Right ventricle myocardium superior (tissue), 1 donor: ENCODE measurements at regions not wholly inside any gene's neighbourhood (a gene's known extent, or its start where the extent isn't known, plus 50 kb on each side); places are given as distances from the start of the nearest gene placed in this dataset.
"Not testable (repeated sequence)": the region's sequence is repeated elsewhere in the genome, so short reads cannot be mapped to it uniquely, and the experiment has no call there.

Experiments
- ATAC-seq: fragments of 200-7000 bp; cut with Tn5 transposase; one replicate; pipeline ENCODE4 v1.9.1; 2020; ENCODE audit warnings: mild to moderate bottlenecking; ENCODE audit not compliant: poor library complexity
- DNase-seq: peaks from one replicate; pipeline ENCODE4 v3.0.0-alpha.2; 2020
- intact Hi-C: fragments of 100-400 bp; cut with DNase I; formaldehyde crosslinking; loops from one replicate; pipeline ENCODE4 v1.11.2; 2022
- donor health status: DM: no; HTN: yes; CAD: no; lungs with severe emphysema.

GRCh38 chr2:83342860-83343329 is 1116.2 kb downstream of the SUCLG1 start:
- ATAC-seq, result no peak
- intact Hi-C loops, result no loop called here
- DNase-seq, result no peak

DNA sequence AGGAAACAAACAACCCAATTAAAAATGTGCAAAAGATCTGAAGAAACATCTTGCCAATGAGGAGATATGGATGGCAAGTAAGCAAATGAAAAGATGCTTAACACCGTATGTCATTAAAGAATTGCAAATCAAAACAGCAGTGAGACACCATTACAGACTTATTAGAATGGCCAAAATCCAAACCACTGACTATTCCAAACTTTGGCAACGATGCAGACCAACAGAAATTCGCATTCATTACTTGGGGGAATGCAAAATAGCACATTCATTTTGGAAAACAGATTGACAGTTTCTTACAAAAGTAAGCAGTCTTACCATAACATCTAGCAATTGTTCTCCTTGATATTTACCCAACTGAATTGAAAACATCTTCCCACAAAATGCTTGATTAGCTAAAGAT is 1118.7 kb downstream of the SUCLG1 start:
- DNase-seq, result no peak
- intact Hi-C loops, result no loop called here

GRCh38 chr2:83339942-83340341 is 1119.1 kb downstream of the SUCLG1 start:
- intact Hi-C loops, DNase-seq, ATAC-seq: not testable (repeated sequence)

More for the DNA sequence above, 1118.7 kb downstream of the SUCLG1 start:
- no peak for ATAC-seq

- no peak for ATAC-seq
Observed at GRCh38 chr2:83331810-83332209, 1127.3 kb downstream of the SUCLG1 start.

DNA sequence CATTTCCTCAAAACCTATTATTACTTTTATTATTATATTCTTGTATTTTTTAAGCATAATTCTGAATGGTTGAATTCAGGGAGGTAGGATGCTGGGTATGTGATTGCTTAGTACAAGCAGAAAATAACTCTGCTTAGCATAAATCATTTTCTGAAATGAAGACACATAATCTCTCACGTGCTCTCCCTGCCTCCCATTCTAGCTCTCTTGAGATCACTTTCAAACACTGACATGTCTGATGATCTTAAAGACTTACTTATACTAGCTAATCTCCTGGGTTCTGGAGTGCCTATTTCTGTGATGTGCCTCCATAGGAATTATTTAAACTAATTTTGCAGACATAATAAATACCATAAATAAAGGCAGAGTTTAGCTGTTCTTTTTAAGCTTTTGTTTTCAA is 1136.0 kb downstream of the SUCLG1 start:
- intact Hi-C loops, result no loop called here
- DNase-seq (no peak), ATAC-seq (no peak)

More at GRCh38 chr2:83331810-83332209, 1127.3 kb downstream of the SUCLG1 start:
- intact Hi-C loops, result no loop called here
- no peak for DNase-seq

GRCh38 chr2:83320053-83320452 is 1139.0 kb downstream of the SUCLG1 start:
- intact Hi-C loops, result no loop called here
- ATAC-seq (no peak), DNase-seq (no peak)

DNA sequence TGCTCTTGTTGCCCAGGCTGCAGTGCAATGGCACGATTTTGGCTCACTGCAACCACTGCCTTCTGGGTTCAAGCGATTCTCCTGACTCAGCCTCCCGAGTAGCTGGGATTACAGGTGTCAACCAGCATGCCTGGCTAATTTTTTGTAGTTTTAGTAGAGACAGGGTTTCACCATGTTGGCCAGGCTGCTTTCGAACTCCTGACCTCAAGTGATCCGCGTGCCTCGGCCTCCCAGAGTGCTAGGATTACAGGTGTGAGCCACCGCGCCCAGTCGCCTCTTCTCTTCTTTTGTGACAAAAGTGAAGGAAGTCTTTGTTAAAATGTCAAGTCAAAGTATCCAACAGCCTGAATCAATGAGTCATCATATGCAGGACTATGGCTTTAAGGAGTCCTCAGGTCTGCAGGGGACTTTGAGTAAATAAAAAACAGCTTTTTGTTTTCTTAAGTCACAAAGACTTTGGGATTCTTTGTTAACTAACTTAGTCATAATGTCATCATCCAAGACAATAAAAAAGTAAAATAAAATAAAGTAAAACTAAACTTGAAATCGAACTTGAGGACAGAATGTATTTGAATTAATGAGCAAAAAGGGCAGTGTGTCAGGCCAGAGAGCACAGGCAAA is 1153.2 kb downstream of the SUCLG1 start:
- intact Hi-C loops, result no loop called here
- DNase-seq (no peak), ATAC-seq (no peak)

DNA sequence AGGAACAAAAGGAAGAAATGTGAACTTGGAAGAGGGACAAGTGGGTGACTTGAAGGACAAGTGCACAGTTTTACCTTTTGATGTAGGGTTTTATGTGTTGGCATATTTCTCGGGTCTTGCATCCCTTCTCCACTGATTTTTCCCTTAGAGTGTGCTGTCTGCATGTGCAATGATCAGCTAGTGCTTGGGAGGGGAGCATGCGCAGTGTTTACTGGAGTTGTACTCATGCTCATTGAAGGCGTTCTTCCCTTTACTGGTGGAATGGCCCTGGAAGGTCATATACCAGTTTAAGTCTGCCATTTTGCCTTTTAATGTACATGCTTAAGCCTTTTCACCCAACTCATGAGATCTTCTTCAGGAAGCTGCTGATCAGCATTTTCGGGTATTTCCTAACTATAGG is 1168.0 kb downstream of the SUCLG1 start:
- ATAC-seq (no peak), DNase-seq (no peak)
- intact Hi-C loops, result no loop called here

- intact Hi-C loops, result no loop called here
- no peak for DNase-seq
- ATAC-seq, result no peak
Observed at GRCh38 chr2:83282841-83283240, 1176.2 kb downstream of the SUCLG1 start.

DNA sequence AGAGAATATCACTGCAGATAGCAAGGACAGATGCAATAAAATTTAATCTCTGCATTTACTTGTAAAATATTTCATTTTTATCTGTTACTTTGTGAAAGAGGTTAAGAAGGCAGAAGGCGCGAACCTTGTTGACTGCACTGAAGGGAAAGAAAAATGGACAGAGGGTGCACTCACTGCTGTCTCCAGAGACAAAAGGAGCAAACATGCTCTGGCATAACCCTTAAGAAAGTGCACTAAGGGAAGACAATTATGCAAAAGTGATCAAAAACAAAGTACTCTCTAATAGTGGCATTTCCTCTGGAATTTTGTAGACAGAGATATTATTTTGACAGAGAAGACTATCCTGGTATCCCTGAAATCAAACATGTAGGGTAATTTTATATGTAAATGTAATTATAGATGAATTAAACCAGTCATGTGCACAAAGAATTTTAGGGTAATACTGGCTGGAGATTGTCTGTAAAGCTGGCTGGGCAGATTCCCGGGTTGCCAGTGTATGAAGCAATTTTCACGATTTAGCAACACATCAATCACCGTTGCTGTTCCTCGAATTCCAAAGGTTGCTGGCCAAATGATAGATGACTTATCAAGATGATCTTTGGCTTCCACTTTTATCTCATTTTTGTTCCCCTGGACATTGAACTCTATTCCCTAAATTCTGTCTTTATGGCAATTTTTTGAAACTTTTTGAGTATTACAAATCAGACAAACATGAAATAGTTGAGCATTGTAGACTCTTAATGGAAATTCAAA is 1176.9 kb downstream of the SUCLG1 start:
- intact Hi-C loops, result no loop called here

DNA sequence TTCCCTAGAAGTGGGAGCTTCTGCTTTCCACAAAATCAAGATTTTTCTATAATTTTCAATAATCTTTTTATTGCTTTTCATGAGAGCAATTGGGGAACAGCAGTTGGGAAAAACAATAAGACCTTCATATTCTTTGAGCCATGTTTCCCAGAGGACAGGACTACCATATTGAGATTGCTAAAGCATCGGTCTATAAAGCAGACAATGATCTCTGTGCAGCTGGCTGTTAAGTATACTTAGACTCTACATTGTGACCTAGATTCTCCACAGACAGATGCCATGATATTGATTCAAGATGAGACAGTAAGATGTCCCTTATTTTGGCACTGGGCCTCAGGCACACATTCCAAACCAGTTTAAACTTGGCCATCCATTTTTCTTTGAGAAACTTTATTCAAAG is 1178.7 kb downstream of the SUCLG1 start:
- ATAC-seq, result no peak
- no peak for DNase-seq
- intact Hi-C loops, result no loop called here

More for the DNA sequence above, 1176.9 kb downstream of the SUCLG1 start:
- ATAC-seq (no peak), DNase-seq (no peak)

DNA sequence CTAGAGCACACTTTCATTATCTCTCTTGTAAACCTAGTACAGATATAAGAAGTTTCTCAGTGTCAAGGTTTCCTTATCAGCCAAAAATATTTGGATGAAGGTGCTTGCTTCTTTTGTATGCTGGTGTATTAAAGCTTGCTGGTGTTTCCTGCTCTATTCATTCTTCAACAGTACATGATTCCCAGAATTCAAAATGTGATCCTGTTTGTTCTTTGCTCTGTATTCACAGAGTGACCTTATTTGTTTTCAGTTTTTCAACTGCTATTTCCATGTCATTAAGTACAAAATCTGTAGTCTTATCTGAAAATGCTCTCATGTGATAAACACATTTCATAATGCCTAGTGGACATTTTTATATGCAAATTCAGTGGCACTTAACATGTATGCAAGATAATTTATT is 1185.8 kb downstream of the SUCLG1 start:
- DNase-seq, result no peak
- no peak for ATAC-seq
- intact Hi-C loops, result no loop called here

GRCh38 chr2:83261591-83262136 is 1197.4 kb downstream of the SUCLG1 start:
- no peak for DNase-seq
- no peak for ATAC-seq
- intact Hi-C loops, result no loop called here

GRCh38 chr2:83253848-83254247 is 1205.2 kb downstream of the SUCLG1 start:
- intact Hi-C loops, result no loop called here
- no peak for ATAC-seq
- DNase-seq, result no peak

DNA sequence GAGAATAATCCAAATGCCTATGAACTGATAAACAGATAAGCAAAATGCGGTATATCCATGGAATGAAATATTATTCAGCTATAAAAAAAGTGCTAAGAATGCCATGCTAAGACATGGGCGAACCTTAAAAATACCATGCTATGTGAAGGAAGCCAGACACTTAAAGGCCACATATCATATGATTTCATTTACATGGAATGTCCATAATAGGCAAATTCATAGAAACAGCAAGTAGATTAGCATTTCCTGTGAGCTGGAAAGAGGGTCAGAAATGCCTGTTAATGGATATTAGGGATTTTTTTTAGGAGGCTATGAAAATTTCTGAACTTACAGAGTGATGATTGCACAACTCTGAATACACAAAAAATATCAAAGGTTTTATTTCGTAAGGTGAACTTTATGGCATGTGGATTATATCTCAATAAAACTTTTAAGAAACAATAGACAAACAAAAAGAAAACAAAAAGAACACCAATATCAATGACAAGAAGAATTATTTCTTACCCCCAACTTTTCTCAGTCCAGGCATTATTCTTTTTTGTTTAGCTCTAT is 1207.7 kb downstream of the SUCLG1 start:
- no peak for DNase-seq
- no peak for ATAC-seq
- intact Hi-C loops, result no loop called here

- DNase-seq, ATAC-seq, intact Hi-C loops: not testable (repeated sequence)
Observed at GRCh38 chr2:83245806-83246537, 1213.1 kb downstream of the SUCLG1 start.

DNA sequence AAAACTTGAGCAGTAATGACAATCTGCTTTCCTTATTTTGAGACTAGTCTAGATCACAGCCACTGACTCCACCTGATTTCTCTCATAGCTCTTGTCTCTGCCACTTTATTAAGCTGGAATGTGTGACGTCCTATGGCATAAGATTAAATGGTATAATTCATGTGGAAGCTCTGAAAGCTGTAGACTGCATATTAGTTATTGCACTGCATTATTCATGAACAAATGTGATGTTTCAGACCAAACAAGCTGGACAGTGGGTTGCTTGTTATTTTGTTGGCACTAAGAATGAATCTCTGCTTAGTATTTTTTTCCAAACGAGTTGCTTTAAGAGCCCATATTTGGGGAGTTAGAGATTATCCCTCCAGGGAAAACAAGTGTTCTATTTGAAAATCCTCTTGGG is 1218.5 kb downstream of the SUCLG1 start:
- ATAC-seq, result no peak
- intact Hi-C loops, result no loop called here
- DNase-seq, result no peak

DNA sequence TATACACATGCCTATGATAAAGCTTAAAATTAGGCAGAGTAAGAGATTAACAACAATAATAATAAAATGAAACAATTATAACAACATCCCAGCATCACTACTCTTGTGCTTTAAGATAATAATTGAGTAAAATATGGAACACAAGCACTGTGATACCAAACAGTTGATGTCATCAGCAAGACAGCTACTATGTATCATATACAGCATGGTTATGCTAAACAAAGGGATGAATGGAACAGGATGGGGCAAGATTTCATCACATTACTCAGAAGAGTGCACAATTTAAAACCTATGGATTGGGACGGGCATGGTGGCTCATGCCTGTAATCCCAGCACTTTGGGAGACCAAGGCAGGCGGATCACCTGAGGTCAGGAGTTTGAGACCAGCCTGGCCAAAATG is 1221.0 kb downstream of the SUCLG1 start:
- DNase-seq (no peak), ATAC-seq (no peak)
- intact Hi-C loops, result no loop called here

DNA sequence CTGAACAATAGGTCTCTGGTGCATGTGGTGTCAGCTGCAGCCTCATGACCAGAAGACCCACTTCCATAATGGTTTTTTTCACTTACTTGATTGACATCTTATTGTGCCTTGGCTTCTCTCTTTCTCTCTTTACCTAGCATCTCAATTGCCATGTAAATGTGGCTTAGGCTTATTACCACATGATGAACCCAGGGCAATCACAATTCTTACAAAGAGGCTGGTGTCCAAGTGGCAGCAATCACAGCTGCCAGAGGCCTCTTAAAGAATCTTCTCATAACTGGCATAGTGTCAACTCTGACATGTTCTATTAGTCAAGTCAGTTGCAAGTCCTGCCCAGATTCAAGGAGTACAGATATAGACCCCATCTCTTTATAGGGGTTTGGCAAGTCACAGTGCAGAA is 1224.8 kb downstream of the SUCLG1 start:
- no peak for ATAC-seq
- no peak for DNase-seq
- intact Hi-C loops, result no loop called here
